HG03060 (cell line): ENCODE measurements at regions not wholly inside any gene's neighbourhood (a gene's known extent, or its start where the extent isn't known, plus 50 kb on each side); places are given as distances from the start of the nearest gene placed in this dataset.

Experiments used
- ATAC-seq: cut with Tn5 transposase; IDR thresholded peaks from one replicate; pipeline ENCODE4 v1.9.1; 2021; ENCODE audit warnings: low read depth, moderate number of reproducible peaks; ENCODE audit not compliant: unreplicated experiment

DNA sequence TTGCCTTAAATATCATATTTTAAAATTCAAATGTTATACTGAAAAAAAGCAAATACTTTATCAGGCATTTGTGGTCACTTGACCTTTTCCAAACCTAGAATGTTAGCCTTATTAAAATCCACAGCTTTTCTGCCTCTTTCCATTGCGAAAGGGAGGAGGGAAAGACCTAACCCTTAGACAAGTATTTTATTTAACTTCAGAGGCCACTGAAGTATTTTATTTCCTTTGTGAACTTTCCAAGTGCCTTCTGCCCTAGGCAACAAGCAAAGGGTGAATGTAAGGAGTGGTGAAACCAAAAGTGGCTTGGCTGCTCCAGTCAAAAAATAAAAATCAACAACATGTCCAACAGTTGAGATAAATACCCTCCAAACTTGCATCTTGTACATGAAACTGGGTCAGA lies 376.1 kb downstream of the EFNA5 start:
- no peak for ATAC-seq

GRCh38 chr5:107294211-107294550 lies 376.6 kb downstream of the EFNA5 start:
- ATAC-seq = peak; percentile 56

- peak; percentile 3 for ATAC-seq
Measured at GRCh38 chr5:107293541-107294210, 377.1 kb downstream of the EFNA5 start.

- no peak for ATAC-seq
Measured at GRCh38 chr5:107291866-107292265, 378.9 kb downstream of the EFNA5 start.

DNA sequence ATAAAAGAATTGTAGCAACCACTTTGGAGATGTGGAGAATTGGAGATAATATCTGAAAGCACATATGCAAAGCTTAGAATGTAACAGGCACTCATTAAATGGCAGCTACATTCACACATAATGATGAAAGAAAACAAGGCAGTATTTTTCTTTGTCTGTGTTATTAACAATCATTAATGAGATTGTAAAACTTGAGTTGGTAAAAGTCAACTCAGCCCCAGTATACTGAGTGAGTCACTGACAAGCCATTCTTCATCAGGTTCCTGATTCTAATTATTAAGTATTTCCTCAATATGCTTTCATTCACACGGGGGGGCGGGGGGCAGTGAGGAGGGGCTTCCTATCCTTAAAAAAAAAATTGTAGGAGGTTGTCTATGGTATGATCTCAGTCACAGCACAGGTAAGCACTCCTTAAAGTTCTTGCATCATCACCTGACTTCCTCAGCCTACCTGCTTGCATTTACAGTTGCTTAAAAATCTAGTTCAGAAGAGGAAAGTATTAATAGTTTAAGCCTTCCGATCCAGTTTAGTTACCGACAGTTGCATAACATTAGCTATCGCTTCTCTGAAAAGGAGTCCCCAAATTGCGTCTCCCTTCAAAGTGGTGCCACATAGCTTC lies 379.8 kb downstream of the EFNA5 start:
- ATAC-seq = no peak

GRCh38 chr5:107289030-107289714 lies 381.6 kb downstream of the EFNA5 start:
- ATAC-seq = peak; percentile 82

- ATAC-seq = no peak
Measured at GRCh38 chr5:107286447-107287098, 384.2 kb downstream of the EFNA5 start.

DNA sequence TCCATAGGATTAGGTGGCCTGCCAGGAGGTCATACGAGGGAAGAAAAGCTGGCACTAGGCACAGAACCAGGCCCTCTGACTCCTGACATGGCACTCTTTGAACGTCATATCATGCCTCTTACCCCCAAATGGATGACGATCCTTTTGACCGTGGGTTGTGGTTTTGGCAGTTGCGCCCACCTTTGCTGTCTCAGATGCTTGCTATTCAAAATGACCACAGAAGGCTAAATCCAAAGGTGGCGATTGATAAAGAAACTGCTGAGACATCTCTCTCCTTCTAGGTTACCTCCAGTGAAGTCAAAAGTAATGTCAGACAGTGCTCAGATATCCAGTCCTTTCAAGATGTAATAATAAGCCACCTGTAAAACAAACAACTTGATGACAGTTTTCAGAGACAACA lies 385.0 kb downstream of the EFNA5 start:
- peak; percentile 32 for ATAC-seq

GRCh38 chr5:107284822-107285525 lies 385.8 kb downstream of the EFNA5 start:
- ATAC-seq = no peak

- ATAC-seq = no peak
Measured at GRCh38 chr5:107282061-107282460, 388.7 kb downstream of the EFNA5 start.

- ATAC-seq = no peak
Measured at GRCh38 chr5:107278774-107279173, 392.0 kb downstream of the EFNA5 start.

GRCh38 chr5:107277485-107278125 lies 393.1 kb downstream of the EFNA5 start:
- no peak for ATAC-seq

- no peak for ATAC-seq
Measured at GRCh38 chr5:107275333-107275732, 395.4 kb downstream of the EFNA5 start.

DNA sequence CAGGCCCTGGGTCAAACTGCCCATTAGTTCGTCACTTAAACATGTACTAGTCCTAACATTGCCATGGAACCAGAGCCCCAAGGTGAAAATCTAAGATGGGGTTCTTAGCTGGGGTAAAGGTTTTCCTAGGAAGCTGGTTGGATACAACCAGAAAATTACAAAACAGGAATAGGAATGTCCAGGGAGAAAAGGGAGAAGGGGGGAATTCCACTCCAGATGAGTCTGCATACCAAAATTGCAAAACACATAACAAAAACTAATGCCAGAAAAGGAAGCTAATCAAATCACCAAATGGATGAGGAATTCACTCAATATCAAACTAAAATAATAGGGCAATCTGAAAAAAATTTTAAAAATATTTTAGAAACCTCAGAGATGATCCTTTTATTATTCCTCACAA lies 396.2 kb downstream of the EFNA5 start:
- ATAC-seq = no peak

DNA sequence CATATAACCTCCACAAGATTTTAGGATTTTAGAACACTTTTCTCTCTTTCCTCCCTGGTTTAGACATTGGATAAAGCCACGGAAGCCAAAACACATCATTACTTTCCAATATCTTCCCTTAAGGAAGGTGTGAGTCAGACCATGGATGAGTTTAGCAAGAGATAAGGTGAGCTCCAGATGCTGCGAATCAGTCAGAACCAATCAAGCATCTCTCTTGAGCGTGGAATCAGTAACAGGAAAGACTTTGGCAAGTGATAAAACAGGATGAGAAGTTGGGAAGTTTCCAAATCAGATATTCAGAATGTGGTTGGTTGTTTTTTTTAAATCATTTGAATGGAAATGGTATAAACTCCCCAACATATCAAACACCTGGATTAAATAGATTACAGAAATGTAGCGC lies 397.8 kb downstream of the EFNA5 start:
- no peak for ATAC-seq

DNA sequence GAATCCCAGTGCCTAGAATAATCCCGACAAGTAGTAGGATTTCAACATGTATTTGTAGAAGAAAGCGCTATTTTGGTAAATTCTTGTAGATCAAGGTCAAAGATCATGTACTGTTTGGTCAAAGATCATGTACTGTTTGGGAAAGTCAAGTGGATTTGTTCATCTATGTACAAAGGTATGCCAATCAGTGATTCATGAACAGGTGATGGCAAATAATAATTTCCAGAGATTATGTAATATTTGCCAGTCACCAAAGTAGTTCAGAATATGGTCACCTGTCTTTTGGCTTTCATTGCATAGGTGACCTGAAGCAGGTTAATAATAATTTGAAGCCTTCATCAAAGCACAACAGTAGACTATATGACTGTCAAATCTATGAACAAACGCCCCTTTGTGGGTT lies 398.2 kb downstream of the EFNA5 start:
- no peak for ATAC-seq

- ATAC-seq = no peak
Measured at GRCh38 chr5:107271682-107272350, 398.9 kb downstream of the EFNA5 start.

- ATAC-seq = no peak
Measured at GRCh38 chr5:107270561-107270960, 400.2 kb downstream of the EFNA5 start.

DNA sequence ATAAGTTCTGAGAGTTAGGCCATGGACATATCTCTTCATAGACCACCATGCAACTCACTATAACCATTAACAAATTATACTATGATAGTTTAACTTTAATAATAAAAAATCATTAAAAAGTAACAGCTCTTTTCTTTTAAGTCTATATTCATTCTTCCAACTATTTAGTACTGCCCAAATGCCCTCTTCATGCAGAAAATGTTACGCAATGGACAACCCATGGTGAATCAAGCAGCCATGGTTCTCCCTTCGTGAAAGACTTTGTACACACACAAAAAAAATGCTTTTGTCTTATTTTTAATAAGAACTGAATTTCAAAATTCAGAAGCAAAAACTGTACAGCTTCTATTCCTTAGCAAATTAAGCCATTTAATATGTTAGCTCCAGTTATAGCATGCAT lies 401.1 kb downstream of the EFNA5 start:
- ATAC-seq = no peak

GRCh38 chr5:107269256-107269655 lies 401.5 kb downstream of the EFNA5 start:
- no peak for ATAC-seq
